GM12878 (cell line): ENCODE measurements at regions not wholly inside any gene's neighbourhood (a gene's known extent, or its start where the extent isn't known, plus 50 kb on each side); places are given as distances from the start of the nearest gene placed in this dataset.

Experiments used
- BCL11A ChIP-seq: IDR thresholded peaks from 2 replicates; pipeline ENCODE4 v1.6.1; 2011; ENCODE audit warnings: low read depth, low read length
- CEBPZ ChIP-seq: fragments of 150-350 bp; IDR thresholded peaks from 2 replicates; pipeline ENCODE4 v1.6.1; 2016; ENCODE audit warnings: low read depth, low read length
- CHD1 ChIP-seq: IDR thresholded peaks from 2 replicates; pipeline ENCODE4 v1.6.1; 2012; ENCODE audit warnings: low read depth, low read length, improper control_type of control experiment
- GABPA ChIP-seq: IDR thresholded peaks from 2 replicates; pipeline ENCODE4 v1.6.1; 2014; ENCODE audit warnings: antibody characterized with exemption, low read depth, mild to moderate bottlenecking, inconsistent platforms
- IKZF1 ChIP-seq: fragments of 450-650 bp; conservative IDR thresholded peaks from 2 replicates; pipeline ENCODE4 v1.6.1; 2017; ENCODE audit warnings: antibody characterized with exemption, mild to moderate bottlenecking
- IRF4 ChIP-seq: IDR thresholded peaks from 2 replicates; pipeline ENCODE4 v1.6.1; 2011; ENCODE audit warnings: low read depth, low read length
- KDM1A ChIP-seq: fragments of 200-600 bp; sonication (generic); IDR thresholded peaks from 2 replicates; pipeline ENCODE4 v1.6.1; 2016; ENCODE audit warnings: borderline replicate concordance
- KLF5 ChIP-seq: fragments of 450-650 bp; IDR thresholded peaks from 2 replicates; pipeline ENCODE4 v1.6.1; 2014; ENCODE audit warnings: mild to moderate bottlenecking; ENCODE audit not compliant: partially characterized antibody
- MAX ChIP-seq: IDR thresholded peaks from 2 replicates; pipeline ENCODE4 v1.6.1; 2012; ENCODE audit warnings: low read depth, low read length, improper control_type of control experiment
- MEF2A ChIP-seq: IDR thresholded peaks from 2 replicates; pipeline ENCODE4 v1.6.1; 2011; ENCODE audit warnings: low read depth, mild to moderate bottlenecking, low read length, moderate library complexity; ENCODE audit not compliant: insufficient read depth
- NBN ChIP-seq: fragments of 450-650 bp; IDR thresholded peaks from 2 replicates; pipeline ENCODE4 v1.6.1; 2016
- NR2C2 ChIP-seq: IDR thresholded peaks from 2 replicates; pipeline ENCODE4 v1.6.1; 2011; ENCODE audit warnings: borderline replicate concordance, low read depth; ENCODE audit not compliant: control insufficient read depth, insufficient read length
- RAD21 ChIP-seq: IDR thresholded peaks from 2 replicates; pipeline ENCODE4 v1.6.1; 2011; ENCODE audit warnings: mild to moderate bottlenecking, low read depth, low read length, moderate library complexity; ENCODE audit not compliant: insufficient read depth
- RCOR1 ChIP-seq: conservative IDR thresholded peaks from 2 replicates; pipeline ENCODE4 v1.6.1; 2012; ENCODE audit warnings: low read depth, low read length, improper control_type of control experiment
- REST ChIP-seq: IDR thresholded peaks from 2 replicates; pipeline ENCODE4 v1.6.1; 2012; ENCODE audit warnings: mild to moderate bottlenecking, low read depth, low read length
- SP1 ChIP-seq: IDR thresholded peaks from one replicate; pipeline ENCODE4 v1.6.1; 2011; ENCODE audit warnings: low read depth, low read length
- TBL1XR1 ChIP-seq: IDR thresholded peaks from 2 replicates; pipeline ENCODE4 v1.6.1; 2012; ENCODE audit warnings: low read depth, low read length, improper control_type of control experiment
- TCF7 ChIP-seq: IDR thresholded peaks from 2 replicates; pipeline ENCODE4 v1.6.1; 2014; ENCODE audit warnings: antibody characterized with exemption, borderline replicate concordance
- ZNF274 ChIP-seq: IDR thresholded peaks from one replicate; pipeline ENCODE4 v1.8.0; 2011; ENCODE audit not compliant: insufficient read length, insufficient read depth

GRCh38 chr9:124126648-124127646 is 115.4 kb downstream of the LHX2 start (continued):
- TF ChIP-seq IRF4 (no peak), RAD21 (peak; percentile 98), CEBPZ (no peak), BCL11A (no peak), TBL1XR1 (0 out of 2 replicates have a peak, but pooled peaks have one; percentile 50), ZNF274 (no peak), MEF2A (no peak), CHD1 (no peak), SP1 (no peak), TCF7 (no peak), MAX (peak; percentile 48; the same call in 1 of the 2 replicates), NBN (no peak), IKZF1 (peak; percentile 30; the same call in 1 of the 2 replicates), NR2C2 (no peak), RCOR1 (no peak), REST (no peak), GABPA (no peak), KDM1A (0 out of 2 replicates have a peak, but pooled peaks have one; percentile 14), KLF5 (no peak)
